ENCODE measurements at regions not wholly inside any gene's neighbourhood (a gene's known extent, or its start where the extent isn't known, plus 50 kb on each side); places are given as distances from the start of the nearest gene placed in this dataset.

DNA sequence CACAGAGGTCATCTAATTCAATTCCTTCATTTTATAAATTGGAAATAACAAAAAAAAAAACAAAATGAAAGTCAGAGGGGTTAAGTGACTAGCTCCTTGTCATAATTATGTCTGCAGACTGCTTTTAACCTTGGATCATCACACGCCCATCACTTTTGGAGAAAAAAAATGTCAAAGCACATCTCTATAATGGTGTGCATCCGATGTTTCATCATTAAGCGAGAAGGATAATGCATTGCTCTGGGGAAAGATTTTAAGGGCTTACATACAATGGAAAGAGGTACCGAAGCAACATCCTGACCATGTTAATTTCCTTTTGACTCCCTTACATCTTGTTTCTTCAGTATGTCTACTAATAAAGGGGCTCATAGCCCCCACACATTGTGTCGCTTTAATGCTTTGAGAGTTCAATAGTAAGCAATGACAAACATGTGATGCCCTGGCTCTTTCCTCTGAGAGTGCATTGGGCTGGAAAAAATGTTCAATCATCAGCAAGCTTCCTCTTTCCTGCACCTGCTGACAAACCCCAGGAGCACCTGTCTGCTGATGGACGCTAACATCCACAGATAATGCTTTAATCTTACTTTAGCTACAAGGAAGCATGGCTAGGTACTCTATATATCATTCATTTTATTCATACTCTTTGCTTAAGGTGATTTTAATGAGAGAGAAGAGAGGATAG lies 242.2 kb downstream of the SMARCA2 start (continued):
- TF ChIP-seq, protein P1, sequence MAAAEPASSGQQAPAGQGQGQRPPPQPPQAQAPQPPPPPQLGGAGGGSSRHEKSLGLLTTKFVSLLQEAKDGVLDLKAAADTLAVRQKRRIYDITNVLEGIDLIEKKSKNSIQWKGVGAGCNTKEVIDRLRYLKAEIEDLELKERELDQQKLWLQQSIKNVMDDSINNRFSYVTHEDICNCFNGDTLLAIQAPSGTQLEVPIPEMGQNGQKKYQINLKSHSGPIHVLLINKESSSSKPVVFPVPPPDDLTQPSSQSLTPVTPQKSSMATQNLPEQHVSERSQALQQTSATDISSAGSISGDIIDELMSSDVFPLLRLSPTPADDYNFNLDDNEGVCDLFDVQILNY (CRISPR knock-in tag; IDR thresholded peaks at IDR 0.05) = no peak
- TF ChIP-seq CHD4 (IDR thresholded peaks at IDR 0.05; ENCODE audit: insufficient read depth, insufficient replicate concordance, low read depth, low read length, poor library complexity, severe bottlenecking) = no peak
- no peak for TF ChIP-seq FOXP1 (CRISPR knock-in tag; IDR thresholded peaks at IDR 0.05)
- no peak for TF ChIP-seq ZNF785 (CRISPR knock-in tag; IDR thresholded peaks at IDR 0.05)

DNA sequence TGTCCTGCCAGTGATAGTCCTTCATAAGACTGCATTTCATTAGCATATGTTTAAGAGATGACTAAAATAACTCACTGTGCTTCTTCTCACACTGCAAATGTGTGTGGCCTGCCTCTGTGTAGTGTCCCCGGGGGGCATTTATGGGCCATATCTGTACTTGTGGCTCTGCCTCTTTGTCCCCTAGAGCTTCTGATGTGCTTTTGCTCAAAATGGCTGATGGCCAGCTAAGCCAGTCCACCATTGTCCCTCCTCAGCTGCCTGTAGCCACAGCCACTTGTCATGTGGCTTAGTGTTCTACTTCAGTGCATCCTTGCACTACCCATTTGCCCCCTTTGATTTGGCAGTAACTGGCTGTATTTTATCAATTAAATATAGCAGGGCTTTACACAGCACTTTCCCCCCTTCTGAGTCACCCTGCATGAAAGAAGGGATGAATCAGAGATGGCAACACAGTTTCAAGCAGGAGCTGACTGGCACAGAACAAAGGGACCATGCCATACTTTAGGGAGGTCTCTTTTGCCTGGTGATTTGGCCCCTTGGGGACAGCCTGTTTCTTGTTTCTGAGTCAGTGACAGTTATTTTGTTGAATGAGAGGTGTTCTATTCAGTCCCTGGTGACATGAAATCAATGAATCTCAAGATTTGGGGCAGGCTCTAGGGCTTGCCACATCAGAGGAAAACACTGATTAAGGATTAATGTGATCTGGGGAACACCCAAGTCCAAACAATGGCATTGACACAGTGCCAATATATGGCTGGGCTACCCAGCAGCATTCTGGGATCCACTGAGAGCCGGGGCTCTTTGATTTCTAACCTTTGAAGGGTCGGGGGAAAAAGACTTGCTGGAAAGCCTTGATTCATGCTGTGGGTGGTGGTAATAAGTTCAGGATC lies 245.5 kb downstream of the SMARCA2 start:
- Histone ChIP-seq H3K4me3 (no peak overlapping the region), H3K27ac (ENCODE audit: extremely low read depth, low read depth, low read length) (no peak overlapping the region), H3K9me1 (ENCODE audit: control insufficient read depth, insufficient read depth, low read length) (no peaks in the 10 kb centered on the region), H3K9me3 (replicated peaks; ENCODE audit: control insufficient read depth, insufficient read depth, low read depth, low read length) (no peaks in the 10 kb centered on the region), H2AFZ (ENCODE audit: low read depth, low read length) (no peak overlapping the region), H3K4me1 (replicated peaks in 1 of 2; ENCODE audit: control insufficient read depth in 2 of 2, insufficient read depth in 2 of 2, low read length in 2 of 2) (no peaks in the 10 kb centered on the region), H3K36me3 (ENCODE audit: control insufficient read depth, insufficient read depth, low read length) (no peaks in the 10 kb centered on the region), H3K9ac (ENCODE audit: insufficient read depth in 1 of 2, low read depth in 2 of 2, low read length in 2 of 2) (no peak overlapping the region), H3K27me3 (ENCODE audit: control insufficient read depth in 2 of 2, insufficient read depth in 2 of 2, low read length in 2 of 2) (no peaks in the 10 kb centered on the region), H3K4me2 (ENCODE audit: insufficient read depth, low read length) (no peak overlapping the region), H3K79me2 (ENCODE audit: control insufficient read depth, insufficient read depth, low read length) (no peaks in the 10 kb centered on the region), H4K20me1 (replicated peaks; ENCODE audit: control insufficient read depth, insufficient read depth, low read length) (no peaks in the 10 kb centered on the region)
- intact Hi-C loops (cut with micrococcal nuclease) = no loop called here
- POLR2A ChIA-PET = no interaction called here
- ATAC-seq = no peak
- CTCF ChIA-PET (ENCODE audit: low intra/inter-chr PET ratio) = no interaction called here
- no peak for DNase-seq (ENCODE audit: extremely low read depth in 1 of 4, low spot score in 3 of 4)
- in situ Hi-C loops (cut with MboI) = no loop called here
- WGBS (ENCODE audit: insufficient coverage, low coverage, missing lambda C conversion rate) = 0% methylated on average over 2 of the region's 3 CpGs
- BruUV-seq (replicated peaks) = no TSS peak
- no peak for FAIRE-seq
- TF ChIP-seq ZKSCAN8 (CRISPR knock-in tag; IDR thresholded peaks at IDR 0.05) (no peak), ZNF589 (CRISPR knock-in tag; IDR thresholded peaks at IDR 0.05; ENCODE audit: low read depth) (no peak), ATF3 (IDR thresholded peaks at IDR 0.05) (no peak), ATF3 (CRISPR knock-in tag; conservative IDR thresholded peaks at IDR 0.05) (no peak), ZZZ3 (IDR thresholded peaks at IDR 0.05) (no peak), ZNF77 (CRISPR knock-in tag; IDR thresholded peaks at IDR 0.05) (no peak), GTF2B (IDR thresholded peaks at IDR 0.05; ENCODE audit: extremely low read depth, insufficient read length) (no peak)
- TF ChIP-seq, protein P2, sequence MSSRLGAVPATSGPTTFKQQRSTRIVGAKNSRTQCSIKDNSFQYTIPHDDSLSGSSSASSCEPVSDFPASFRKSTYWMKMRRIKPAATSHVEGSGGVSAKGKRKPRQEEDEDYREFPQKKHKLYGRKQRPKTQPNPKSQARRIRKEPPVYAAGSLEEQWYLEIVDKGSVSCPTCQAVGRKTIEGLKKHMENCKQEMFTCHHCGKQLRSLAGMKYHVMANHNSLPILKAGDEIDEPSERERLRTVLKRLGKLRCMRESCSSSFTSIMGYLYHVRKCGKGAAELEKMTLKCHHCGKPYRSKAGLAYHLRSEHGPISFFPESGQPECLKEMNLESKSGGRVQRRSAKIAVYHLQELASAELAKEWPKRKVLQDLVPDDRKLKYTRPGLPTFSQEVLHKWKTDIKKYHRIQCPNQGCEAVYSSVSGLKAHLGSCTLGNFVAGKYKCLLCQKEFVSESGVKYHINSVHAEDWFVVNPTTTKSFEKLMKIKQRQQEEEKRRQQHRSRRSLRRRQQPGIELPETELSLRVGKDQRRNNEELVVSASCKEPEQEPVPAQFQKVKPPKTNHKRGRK (tag; IDR thresholded peaks at IDR 0.05) = no peak
- TF ChIP-seq, protein P3, sequence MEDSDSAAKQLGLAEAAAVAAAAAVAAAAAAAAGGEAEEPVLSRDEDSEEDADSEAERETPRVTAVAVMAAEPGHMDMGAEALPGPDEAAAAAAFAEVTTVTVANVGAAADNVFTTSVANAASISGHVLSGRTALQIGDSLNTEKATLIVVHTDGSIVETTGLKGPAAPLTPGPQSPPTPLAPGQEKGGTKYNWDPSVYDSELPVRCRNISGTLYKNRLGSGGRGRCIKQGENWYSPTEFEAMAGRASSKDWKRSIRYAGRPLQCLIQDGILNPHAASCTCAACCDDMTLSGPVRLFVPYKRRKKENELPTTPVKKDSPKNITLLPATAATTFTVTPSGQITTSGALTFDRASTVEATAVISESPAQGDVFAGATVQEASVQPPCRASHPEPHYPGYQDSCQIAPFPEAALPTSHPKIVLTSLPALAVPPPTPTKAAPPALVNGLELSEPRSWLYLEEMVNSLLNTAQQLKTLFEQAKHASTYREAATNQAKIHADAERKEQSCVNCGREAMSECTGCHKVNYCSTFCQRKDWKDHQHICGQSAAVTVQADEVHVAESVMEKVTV (CRISPR knock-in tag; IDR thresholded peaks at IDR 0.05) = no peak
